GM13976 (cell line): ENCODE measurements at regions not wholly inside any gene's neighbourhood (a gene's known extent, or its start where the extent isn't known, plus 50 kb on each side); places are given as distances from the start of the nearest gene placed in this dataset.

Experiments
- DNase-seq: peaks from one replicate; pipeline ENCODE4 v3.0.0; 2012; ENCODE audit warnings: low spot score
- in situ Hi-C: fragments of 300-500 bp; cut with MboI; formaldehyde crosslinking; loops from one replicate; pipeline ENCODE4 v1.12.0; 2022; ENCODE audit warnings: low sequenced_read_pairs, mixed read lengths, inconsistent platforms; ENCODE audit not compliant: unreplicated experiment
- TF ChIP-seq, protein P1 (sequence below): IDR thresholded peaks from 2 replicates; pipeline ENCODE4 v1.5.1; 2012; ENCODE audit warnings: borderline replicate concordance, mild to moderate bottlenecking; ENCODE audit not compliant: insufficient read depth; ENCODE audit errors: extremely low read depth, missing control alignments, control extremely low read depth

DNA sequence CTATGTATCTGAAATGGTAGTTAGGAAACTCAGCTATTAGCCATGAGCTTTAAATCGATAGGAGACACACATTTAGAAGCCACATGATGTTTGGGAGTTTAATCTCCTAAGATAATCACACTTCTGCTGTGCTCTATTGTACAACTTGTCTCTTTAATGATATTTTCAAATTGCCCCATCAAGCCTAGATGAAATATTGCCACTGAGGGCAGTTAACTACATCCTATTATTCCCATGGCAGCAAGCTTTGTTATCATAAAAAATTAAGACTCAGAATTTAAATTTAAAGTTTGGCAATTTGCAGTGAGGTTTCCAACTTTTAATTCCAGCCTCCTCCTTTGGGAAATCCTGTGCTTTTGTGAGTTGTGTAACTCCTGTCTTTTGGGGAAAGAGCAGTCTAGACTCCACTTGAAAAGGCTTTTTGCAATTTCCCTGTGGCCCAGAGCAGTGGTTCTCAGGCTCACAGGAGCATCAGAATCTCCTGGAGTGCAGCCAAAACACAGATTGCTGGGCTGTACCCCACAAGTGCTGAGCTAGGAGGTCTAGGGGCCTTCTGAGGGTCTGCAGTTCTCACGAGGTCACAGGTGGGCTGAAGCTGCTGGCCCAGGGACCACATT is 792.4 kb downstream of the QKI start:
- DNase-seq = no peak
- TF ChIP-seq, protein P1, sequence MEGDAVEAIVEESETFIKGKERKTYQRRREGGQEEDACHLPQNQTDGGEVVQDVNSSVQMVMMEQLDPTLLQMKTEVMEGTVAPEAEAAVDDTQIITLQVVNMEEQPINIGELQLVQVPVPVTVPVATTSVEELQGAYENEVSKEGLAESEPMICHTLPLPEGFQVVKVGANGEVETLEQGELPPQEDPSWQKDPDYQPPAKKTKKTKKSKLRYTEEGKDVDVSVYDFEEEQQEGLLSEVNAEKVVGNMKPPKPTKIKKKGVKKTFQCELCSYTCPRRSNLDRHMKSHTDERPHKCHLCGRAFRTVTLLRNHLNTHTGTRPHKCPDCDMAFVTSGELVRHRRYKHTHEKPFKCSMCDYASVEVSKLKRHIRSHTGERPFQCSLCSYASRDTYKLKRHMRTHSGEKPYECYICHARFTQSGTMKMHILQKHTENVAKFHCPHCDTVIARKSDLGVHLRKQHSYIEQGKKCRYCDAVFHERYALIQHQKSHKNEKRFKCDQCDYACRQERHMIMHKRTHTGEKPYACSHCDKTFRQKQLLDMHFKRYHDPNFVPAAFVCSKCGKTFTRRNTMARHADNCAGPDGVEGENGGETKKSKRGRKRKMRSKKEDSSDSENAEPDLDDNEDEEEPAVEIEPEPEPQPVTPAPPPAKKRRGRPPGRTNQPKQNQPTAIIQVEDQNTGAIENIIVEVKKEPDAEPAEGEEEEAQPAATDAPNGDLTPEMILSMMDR = no peak
- in situ Hi-C loops = no loop called here

DNA sequence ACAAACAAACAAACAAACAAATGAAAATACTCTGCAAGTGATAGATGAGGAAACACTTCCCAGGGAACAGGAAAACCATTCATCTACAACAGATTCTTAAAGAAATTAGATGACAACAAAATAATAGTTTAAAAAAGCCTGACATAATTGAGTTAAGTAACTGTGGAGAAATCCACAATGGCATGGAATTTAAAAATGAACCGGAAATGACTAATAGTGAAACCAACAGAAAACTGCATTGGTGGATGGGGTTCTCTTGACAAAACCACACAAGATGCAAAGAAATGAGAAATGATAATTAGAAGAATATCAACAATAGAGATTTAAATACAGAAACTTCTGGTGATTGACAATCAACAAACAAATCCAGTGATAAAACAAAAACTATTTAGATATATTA is 785.6 kb downstream of the QKI start:
- in situ Hi-C loops = no loop called here

DNA sequence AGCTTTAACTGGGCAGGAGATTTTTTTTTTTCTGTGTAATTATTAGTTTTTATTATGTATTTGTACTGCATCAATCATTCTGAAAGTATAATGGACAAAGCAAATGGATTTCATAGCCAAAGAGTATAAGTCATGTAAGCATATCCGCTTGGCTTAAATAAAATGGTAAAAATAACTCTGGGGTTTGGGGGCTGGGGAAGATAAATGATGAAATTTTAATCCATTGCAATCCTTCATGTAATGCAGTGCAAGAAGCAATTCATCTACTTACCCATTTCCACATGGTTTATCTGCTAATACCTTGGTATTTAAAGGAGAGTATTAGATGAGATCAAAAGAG is 781.4 kb downstream of the QKI start:
- no peak for DNase-seq
- in situ Hi-C loops = no loop called here
- TF ChIP-seq, protein P1 = no peak

More for the DNA sequence above, 785.6 kb downstream of the QKI start:
- no peak for DNase-seq
- TF ChIP-seq, protein P1 = no peak

DNA sequence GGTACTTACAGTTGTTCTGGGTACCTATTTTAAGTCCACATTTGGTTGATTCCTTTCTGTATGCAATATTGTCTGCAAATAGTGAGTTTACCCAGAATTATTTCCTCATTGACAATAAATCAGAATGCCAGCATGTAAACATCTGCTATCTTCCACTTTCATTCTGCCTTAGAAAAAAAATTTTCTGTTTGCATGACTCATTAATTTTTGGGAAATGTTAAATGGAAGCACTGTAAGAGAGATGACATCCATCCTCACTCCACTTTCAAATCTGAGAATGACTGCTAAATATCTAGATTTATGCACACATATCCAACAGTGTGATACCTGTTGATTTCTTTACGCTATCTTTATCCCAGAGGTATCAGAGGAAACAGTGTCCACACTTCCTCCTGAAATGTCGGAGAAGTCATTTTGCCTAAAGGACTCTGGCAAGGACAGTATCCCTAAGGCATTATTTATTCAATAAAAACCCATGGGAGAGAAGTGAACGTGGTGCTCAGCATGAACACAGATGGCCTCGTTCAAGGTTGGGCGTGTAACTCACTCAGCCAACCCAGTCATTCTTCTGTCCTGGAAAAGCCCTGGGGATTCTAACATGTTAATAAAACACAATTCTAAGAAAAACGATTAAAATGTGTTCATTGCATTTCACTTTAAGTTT is 780.9 kb downstream of the QKI start:
- TF ChIP-seq, protein P1 = no peak
- DNase-seq = no peak
- in situ Hi-C loops = no loop called here

DNA sequence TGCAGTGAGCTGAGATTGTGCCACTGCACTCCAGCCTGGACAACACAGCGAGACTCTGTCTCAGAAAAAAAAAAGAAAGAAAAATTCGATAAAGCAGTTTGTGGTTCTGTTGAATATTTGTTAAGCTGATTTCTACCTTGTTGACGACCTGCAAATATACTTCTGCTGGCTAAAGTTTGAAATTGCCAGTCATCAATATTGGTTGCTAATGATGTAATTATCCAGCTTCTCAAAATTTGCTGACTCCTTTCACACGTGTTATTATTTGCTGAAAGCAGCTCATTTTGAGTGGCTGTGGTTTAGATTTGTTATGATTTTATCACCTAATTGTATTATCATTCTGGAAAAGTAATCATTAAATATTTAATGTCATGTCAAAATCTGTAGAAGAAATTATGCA is 774.3 kb downstream of the QKI start:
- in situ Hi-C loops = no loop called here
- TF ChIP-seq, protein P1 = no peak
- no peak for DNase-seq

DNA sequence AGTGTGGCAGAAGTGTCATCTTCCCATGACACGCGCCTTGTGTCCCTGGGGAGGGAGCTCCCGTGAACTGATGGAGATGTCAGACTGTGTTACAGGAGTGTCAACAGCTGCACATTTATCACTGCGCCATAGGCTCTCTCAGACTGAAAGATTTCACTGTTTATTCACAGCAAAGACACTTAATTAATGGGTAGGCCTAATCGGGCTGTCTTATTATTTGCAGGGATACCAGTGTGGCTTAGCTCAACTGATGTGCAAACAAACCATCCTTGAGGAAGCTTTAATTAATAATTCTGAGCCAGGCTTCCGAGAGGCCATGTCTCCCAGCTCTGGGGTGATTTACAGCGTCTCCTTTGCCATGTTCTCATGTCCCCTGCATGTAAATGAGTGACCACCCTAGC is 771.0 kb downstream of the QKI start:
- in situ Hi-C loops = no loop called here
- TF ChIP-seq, protein P1 = no peak
- no peak for DNase-seq

DNA sequence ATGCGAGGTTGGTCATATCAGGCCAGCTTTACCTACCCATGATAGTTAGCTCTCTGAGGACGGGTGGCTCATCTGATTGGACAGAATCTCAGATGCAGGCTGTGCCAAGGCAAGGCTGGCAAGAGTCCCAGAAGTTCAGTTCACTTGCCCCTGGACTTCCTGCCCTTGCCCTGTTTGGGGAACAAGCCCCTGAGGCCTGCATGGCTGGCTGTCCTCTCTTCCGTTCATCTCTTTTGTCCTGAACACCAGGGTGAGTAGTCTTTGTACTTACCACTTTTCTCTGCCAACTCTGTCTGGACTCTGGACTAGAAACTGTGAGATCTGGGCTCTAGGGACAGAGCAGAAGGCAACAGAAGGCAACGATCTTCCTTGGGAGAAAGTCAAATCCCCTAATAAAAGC is 769.9 kb downstream of the QKI start:
- TF ChIP-seq, protein P1 = no peak
- DNase-seq = no peak
- in situ Hi-C loops = no loop called here
